ENCODE measurements at regions not wholly inside any gene's neighbourhood (a gene's known extent, or its start where the extent isn't known, plus 50 kb on each side); places are given as distances from the start of the nearest gene placed in this dataset.

DNA sequence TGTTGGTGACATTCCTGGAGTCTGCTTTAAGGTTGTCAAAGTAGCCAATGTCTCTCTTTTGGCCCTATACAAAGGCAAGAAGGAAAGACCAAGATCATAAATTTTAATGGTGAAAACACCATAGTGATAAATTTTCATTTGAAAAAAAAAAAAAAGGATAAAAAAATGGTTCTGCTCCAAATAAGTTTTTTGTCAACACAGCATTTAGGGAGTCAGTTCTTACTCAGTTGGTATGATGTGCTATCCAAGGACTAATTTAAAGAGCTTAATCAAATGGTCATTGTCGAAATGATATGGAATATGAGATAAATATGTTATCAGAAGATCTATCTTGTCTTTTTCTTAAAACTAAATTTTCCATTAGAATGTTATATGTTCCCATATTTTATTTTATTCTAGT, 83.9 kb downstream of the PCDH18 start (continued):
- TF ChIP-seq, protein P1, sequence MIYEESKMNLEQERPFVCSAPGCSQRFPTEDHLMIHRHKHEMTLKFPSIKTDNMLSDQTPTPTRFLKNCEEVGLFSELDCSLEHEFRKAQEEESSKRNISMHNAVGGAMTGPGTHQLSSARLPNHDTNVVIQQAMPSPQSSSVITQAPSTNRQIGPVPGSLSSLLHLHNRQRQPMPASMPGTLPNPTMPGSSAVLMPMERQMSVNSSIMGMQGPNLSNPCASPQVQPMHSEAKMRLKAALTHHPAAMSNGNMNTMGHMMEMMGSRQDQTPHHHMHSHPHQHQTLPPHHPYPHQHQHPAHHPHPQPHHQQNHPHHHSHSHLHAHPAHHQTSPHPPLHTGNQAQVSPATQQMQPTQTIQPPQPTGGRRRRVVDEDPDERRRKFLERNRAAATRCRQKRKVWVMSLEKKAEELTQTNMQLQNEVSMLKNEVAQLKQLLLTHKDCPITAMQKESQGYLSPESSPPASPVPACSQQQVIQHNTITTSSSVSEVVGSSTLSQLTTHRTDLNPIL (CRISPR knock-in tag; IDR thresholded peaks at IDR 0.05; ENCODE audit: low read depth): no peak
- no peak for TF ChIP-seq CSDC2 (CRISPR knock-in tag; IDR thresholded peaks at IDR 0.05)
- no peak for TF ChIP-seq ZFP30 (CRISPR knock-in tag; IDR thresholded peaks at IDR 0.05)
- TF ChIP-seq ARNTL (CRISPR knock-in tag; IDR thresholded peaks at IDR 0.05; ENCODE audit: borderline replicate concordance, low read depth): no peak
- TF ChIP-seq PPARA (CRISPR knock-in tag; IDR thresholded peaks at IDR 0.05; ENCODE audit: borderline replicate concordance): no peak
- no peak for TF ChIP-seq ISL1 (CRISPR knock-in tag; IDR thresholded peaks at IDR 0.05)
- no peak for TF ChIP-seq ZNF70 (CRISPR knock-in tag; IDR thresholded peaks at IDR 0.05)
- TF ChIP-seq ZNF8 (CRISPR knock-in tag; IDR thresholded peaks at IDR 0.05): no peak

DNA sequence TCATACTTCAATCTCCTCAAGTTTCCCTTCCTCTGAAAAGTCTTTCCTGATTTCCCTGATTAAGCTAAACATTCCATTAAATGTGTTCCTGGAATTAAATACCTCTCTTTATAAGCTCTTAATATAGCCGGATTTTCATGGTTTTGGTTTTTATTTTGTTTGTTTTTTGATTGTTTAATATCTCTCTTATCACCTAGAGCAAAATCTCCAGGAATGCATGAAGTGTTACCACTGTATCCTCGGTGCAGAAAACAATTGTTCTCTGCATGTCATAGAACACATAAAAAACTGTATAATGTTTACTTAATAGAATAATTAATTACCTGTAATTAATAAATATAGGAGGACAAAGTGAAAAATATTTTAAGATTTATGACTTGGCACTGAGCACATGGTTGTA, 86.2 kb downstream of the PCDH18 start:
- TF ChIP-seq SNAI2 (CRISPR knock-in tag; IDR thresholded peaks at IDR 0.05) (no peak), ZC3H10 (CRISPR knock-in tag; IDR thresholded peaks at IDR 0.05) (no peak), ESRRG (CRISPR knock-in tag; IDR thresholded peaks at IDR 0.05) (no peak), ZNF8 (CRISPR knock-in tag; IDR thresholded peaks at IDR 0.05) (no peak), ZNF565 (CRISPR knock-in tag; conservative IDR thresholded peaks at IDR 0.05; ENCODE audit: low read depth) (no peak), TCF4 (CRISPR knock-in tag; IDR thresholded peaks at IDR 0.05; ENCODE audit: borderline replicate concordance) (no peak), ISL1 (CRISPR knock-in tag; IDR thresholded peaks at IDR 0.05) (no peak), CSDC2 (CRISPR knock-in tag; IDR thresholded peaks at IDR 0.05) (no peak), OSR1 (CRISPR knock-in tag; IDR thresholded peaks at IDR 0.05) (no peak), PPARA (CRISPR knock-in tag; IDR thresholded peaks at IDR 0.05; ENCODE audit: borderline replicate concordance) (no peak)
- TF ChIP-seq, protein P2, sequence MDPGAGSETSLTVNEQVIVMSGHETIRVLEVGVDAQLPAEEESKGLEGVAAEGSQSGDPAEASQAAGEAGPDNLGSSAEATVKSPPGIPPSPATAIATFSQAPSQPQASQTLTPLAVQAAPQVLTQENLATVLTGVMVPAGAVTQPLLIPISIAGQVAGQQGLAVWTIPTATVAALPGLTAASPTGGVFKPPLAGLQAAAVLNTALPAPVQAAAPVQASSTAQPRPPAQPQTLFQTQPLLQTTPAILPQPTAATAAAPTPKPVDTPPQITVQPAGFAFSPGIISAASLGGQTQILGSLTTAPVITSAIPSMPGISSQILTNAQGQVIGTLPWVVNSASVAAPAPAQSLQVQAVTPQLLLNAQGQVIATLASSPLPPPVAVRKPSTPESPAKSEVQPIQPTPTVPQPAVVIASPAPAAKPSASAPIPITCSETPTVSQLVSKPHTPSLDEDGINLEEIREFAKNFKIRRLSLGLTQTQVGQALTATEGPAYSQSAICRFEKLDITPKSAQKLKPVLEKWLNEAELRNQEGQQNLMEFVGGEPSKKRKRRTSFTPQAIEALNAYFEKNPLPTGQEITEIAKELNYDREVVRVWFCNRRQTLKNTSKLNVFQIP (CRISPR knock-in tag; IDR thresholded peaks at IDR 0.05; ENCODE audit: borderline replicate concordance, low read depth): no peak
- TF ChIP-seq, protein P1 (CRISPR knock-in tag; IDR thresholded peaks at IDR 0.05; ENCODE audit: low read depth): no peak
- TF ChIP-seq, protein P3, sequence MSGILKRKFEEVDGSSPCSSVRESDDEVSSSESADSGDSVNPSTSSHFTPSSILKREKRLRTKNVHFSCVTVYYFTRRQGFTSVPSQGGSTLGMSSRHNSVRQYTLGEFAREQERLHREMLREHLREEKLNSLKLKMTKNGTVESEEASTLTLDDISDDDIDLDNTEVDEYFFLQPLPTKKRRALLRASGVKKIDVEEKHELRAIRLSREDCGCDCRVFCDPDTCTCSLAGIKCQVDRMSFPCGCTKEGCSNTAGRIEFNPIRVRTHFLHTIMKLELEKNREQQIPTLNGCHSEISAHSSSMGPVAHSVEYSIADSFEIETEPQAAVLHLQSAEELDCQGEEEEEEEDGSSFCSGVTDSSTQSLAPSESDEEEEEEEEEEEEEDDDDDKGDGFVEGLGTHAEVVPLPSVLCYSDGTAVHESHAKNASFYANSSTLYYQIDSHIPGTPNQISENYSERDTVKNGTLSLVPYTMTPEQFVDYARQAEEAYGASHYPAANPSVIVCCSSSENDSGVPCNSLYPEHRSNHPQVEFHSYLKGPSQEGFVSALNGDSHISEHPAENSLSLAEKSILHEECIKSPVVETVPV (CRISPR knock-in tag; IDR thresholded peaks at IDR 0.05): no peak
- TF ChIP-seq, protein P4, sequence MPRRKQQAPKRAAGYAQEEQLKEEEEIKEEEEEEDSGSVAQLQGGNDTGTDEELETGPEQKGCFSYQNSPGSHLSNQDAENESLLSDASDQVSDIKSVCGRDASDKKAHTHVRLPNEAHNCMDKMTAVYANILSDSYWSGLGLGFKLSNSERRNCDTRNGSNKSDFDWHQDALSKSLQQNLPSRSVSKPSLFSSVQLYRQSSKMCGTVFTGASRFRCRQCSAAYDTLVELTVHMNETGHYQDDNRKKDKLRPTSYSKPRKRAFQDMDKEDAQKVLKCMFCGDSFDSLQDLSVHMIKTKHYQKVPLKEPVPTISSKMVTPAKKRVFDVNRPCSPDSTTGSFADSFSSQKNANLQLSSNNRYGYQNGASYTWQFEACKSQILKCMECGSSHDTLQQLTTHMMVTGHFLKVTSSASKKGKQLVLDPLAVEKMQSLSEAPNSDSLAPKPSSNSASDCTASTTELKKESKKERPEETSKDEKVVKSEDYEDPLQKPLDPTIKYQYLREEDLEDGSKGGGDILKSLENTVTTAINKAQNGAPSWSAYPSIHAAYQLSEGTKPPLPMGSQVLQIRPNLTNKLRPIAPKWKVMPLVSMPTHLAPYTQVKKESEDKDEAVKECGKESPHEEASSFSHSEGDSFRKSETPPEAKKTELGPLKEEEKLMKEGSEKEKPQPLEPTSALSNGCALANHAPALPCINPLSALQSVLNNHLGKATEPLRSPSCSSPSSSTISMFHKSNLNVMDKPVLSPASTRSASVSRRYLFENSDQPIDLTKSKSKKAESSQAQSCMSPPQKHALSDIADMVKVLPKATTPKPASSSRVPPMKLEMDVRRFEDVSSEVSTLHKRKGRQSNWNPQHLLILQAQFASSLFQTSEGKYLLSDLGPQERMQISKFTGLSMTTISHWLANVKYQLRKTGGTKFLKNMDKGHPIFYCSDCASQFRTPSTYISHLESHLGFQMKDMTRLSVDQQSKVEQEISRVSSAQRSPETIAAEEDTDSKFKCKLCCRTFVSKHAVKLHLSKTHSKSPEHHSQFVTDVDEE (CRISPR knock-in tag; IDR thresholded peaks at IDR 0.05): no peak
- ATAC-seq: no peak

DNA sequence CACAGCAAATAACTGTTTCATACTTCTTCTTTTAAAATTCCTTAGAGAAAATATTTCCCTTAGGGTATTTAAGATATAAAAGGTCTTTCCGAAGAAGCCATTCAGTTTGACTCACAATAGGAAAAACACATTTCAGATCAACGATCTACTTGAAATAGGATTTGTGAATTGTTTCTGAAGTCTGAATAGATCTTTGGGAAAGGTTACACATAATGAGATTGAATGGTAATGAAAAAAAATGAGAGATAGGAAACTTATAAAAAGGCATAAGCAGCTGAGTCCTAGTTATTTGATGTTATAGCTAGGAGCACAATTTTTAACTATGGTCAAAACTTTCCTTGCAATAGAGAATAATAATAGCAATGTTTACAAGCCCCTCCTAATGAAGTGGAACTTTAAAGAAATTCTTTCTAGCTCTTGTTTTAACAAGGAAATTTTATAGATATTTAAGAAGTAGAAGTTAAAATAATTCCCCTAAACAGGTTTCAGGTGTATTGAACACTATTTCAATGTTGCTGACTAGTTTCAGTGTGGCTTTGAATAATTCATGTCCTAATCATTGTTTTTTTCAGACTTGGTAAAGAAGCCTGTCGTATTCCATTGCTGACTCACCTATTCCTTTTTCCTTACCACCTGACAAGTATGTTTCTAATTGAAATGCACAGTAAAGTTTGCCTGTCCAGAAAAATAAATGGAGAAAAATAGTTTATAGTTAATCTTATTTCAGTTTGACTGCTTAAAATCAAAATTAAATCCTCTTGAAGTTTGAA, 89.1 kb downstream of the PCDH18 start:
- no peak for ATAC-seq

More for the DNA sequence above, 89.1 kb downstream of the PCDH18 start:
- no peak for TF ChIP-seq PPARA (CRISPR knock-in tag; IDR thresholded peaks at IDR 0.05; ENCODE audit: borderline replicate concordance)
- TF ChIP-seq SNAI2 (CRISPR knock-in tag; IDR thresholded peaks at IDR 0.05): no peak
- no peak for TF ChIP-seq ZNF70 (CRISPR knock-in tag; IDR thresholded peaks at IDR 0.05)
- TF ChIP-seq TOX (CRISPR knock-in tag; IDR thresholded peaks at IDR 0.05; ENCODE audit: borderline replicate concordance): no peak

Measured in SK-N-SH treated with all-trans-retinoic acid at 6 μM for 48 hours (cell line).